Hepatocyte (in vitro differentiated cells): ENCODE measurements at regions not wholly inside any gene's neighbourhood (a gene's known extent, or its start where the extent isn't known, plus 50 kb on each side); places are given as distances from the start of the nearest gene placed in this dataset.

Experiments
- DNase-seq: peaks from one replicate; pipeline ENCODE4 v3.0.0-alpha.2; 2016; ENCODE audit warnings: low spot score
- H2AFZ ChIP-seq: fragments of 200-600 bp; sonication (generic); 2 replicates; pipeline ENCODE4 v1.6.0; 2016; ENCODE audit warnings: antibody characterized with exemption, mild to moderate bottlenecking
- H3K27ac ChIP-seq: fragments of 200-600 bp; sonication (generic); 2 replicates; pipeline ENCODE4 v1.5.1; 2016; ENCODE audit warnings: mild to moderate bottlenecking
- H3K27me3 ChIP-seq: fragments of 200-600 bp; sonication (generic); 2 replicates; pipeline ENCODE4 v1.6.1; 2016
- H3K36me3 ChIP-seq: fragments of 200-600 bp; sonication (generic); replicated peaks from 2 replicates; pipeline ENCODE4 v1.5.1; 2016; ENCODE audit warnings: low read depth; ENCODE audit not compliant: insufficient read depth
- H3K4me1 ChIP-seq: fragments of 200-600 bp; sonication (generic); 2 replicates; pipeline ENCODE4 v1.5.1; 2016; ENCODE audit warnings: mild to moderate bottlenecking, moderate library complexity; ENCODE audit not compliant: insufficient read depth
- H3K4me2 ChIP-seq: fragments of 200-600 bp; sonication (generic); 2 replicates; pipeline ENCODE4 v1.6.0; 2016
- H3K4me3 ChIP-seq: fragments of 200-600 bp; sonication (generic); 2 replicates; pipeline ENCODE4 v1.5.1; 2016; ENCODE audit warnings: mild to moderate bottlenecking
- H3K79me2 ChIP-seq: fragments of 200-600 bp; sonication (generic); 2 replicates; pipeline ENCODE4 v1.6.0; 2017; ENCODE audit warnings: mild to moderate bottlenecking
- H3K9me2 ChIP-seq: fragments of 200-600 bp; sonication (generic); replicated peaks from 2 replicates; pipeline ENCODE4 v1.6.0; 2017; ENCODE audit warnings: mild to moderate bottlenecking; ENCODE audit not compliant: insufficient read depth
- H3K9me3 ChIP-seq: fragments of 200-600 bp; sonication (generic); 2 replicates; pipeline ENCODE4 v1.5.1; 2016; ENCODE audit warnings: low read depth, mild to moderate bottlenecking
- H4K20me1 ChIP-seq: fragments of 200-600 bp; sonication (generic); 2 replicates; pipeline ENCODE4 v1.6.0; 2016; ENCODE audit warnings: mild to moderate bottlenecking; ENCODE audit not compliant: insufficient read depth, poor library complexity, severe bottlenecking
- CTCF ChIP-seq: fragments of 200-600 bp; sonication (generic); IDR thresholded peaks from 2 replicates; pipeline ENCODE4 v1.5.1; 2016; ENCODE audit warnings: antibody characterized with exemption, mild to moderate bottlenecking; ENCODE audit not compliant: poor library complexity
- EZH2 ChIP-seq: fragments of 200-600 bp; sonication (generic); IDR thresholded peaks from 2 replicates; pipeline ENCODE4 v1.6.1; 2016; ENCODE audit warnings: antibody characterized with exemption, mild to moderate bottlenecking, borderline replicate concordance
- EZH2phosphoT487 ChIP-seq: fragments of 200-600 bp; sonication (generic); IDR thresholded peaks from one replicate; pipeline ENCODE4 v1.6.1; 2018; ENCODE audit warnings: antibody characterized with exemption, mild to moderate bottlenecking, low read depth, moderate library complexity; ENCODE audit not compliant: unreplicated experiment, severe bottlenecking
- WGBS: methylation state at CpG from one replicate; pipeline ENCODE4 v1.1.6; 2016; ENCODE audit warnings: low lambda C conversion rate; ENCODE audit errors: missing lambda C conversion rate; 5-methylcytosine and 5-hydroxymethylcytosine counted together

DNA sequence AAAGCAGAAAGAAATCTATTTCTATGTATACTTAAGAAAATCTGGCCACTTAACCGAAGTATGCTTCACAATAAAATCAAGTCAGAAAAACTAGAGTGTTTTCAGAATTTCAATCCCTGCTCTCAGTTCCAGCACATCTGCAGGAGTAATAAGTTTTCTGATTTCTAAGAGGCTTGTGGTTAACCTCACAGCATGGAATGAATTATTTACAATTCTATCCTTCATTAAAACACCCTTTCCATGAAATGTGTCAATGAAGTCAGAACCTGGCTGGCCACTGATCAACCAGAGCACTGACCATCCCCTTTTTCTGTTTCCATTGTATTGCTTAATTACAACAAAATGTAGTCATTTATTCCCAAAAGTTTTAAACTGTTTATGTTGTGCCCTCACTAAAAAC, 781.4 kb upstream of the INTU start:
- H2AFZ ChIP-seq, result no peak overlapping the region
- no peak overlapping the region for H3K27ac ChIP-seq
- H3K4me1 ChIP-seq, result no peaks in the 10 kb centered on the region
- no peak for DNase-seq
- H3K79me2 ChIP-seq, result no peaks in the 10 kb centered on the region
- 90% methylated on average over 1 of the region's 1 CpG for whole genome bisulfite sequencing
- H3K36me3 ChIP-seq, result no peaks in the 10 kb centered on the region
- H3K9me3 ChIP-seq, result no peaks in the 10 kb centered on the region
- no peaks in the 10 kb centered on the region for H3K9me2 ChIP-seq
- no peak overlapping the region for H3K4me2 ChIP-seq
- TF ChIP-seq CTCF (no peak), EZH2phosphoT487 (no peak), EZH2 (no peak)
- H3K4me3 ChIP-seq, result no peak overlapping the region
- H3K27me3 ChIP-seq, result no peaks in the 10 kb centered on the region
- no peaks in the 10 kb centered on the region for H4K20me1 ChIP-seq

GRCh38 chr4:126853715-126854114, 779.0 kb upstream of the INTU start:
- TF ChIP-seq EZH2, result no peak
- TF ChIP-seq EZH2phosphoT487, result no peak
- TF ChIP-seq CTCF, result no peak
- Histone ChIP-seq H3K27me3 (no peaks in the 10 kb centered on the region), H3K4me1 (no peaks in the 10 kb centered on the region), H2AFZ (no peak overlapping the region), H3K4me3 (no peak overlapping the region), H3K4me2 (no peak overlapping the region), H3K27ac (no peak overlapping the region), H3K9me2 (no peaks in the 10 kb centered on the region), H4K20me1 (no peaks in the 10 kb centered on the region), H3K36me3 (no peaks in the 10 kb centered on the region), H3K79me2 (no peaks in the 10 kb centered on the region), H3K9me3 (no peaks in the 10 kb centered on the region)
- DNase-seq, result no peak

- H4K20me1 ChIP-seq, result no peaks in the 10 kb centered on the region
- DNase-seq, result no peak
- H3K79me2 ChIP-seq, result no peaks in the 10 kb centered on the region
- no peak overlapping the region for H3K4me3 ChIP-seq
- 82% methylated on average over 3 of the region's 3 CpGs for WGBS
- no peaks in the 10 kb centered on the region for H3K9me3 ChIP-seq
- no peak overlapping the region for H3K27ac ChIP-seq
- TF ChIP-seq EZH2phosphoT487 (no peak), EZH2 (no peak), CTCF (no peak)
- no peak overlapping the region for H2AFZ ChIP-seq
- no peaks in the 10 kb centered on the region for H3K36me3 ChIP-seq
- no peak overlapping the region for H3K4me2 ChIP-seq
- H3K4me1 ChIP-seq, result no peaks in the 10 kb centered on the region
- no peaks in the 10 kb centered on the region for H3K9me2 ChIP-seq
- H3K27me3 ChIP-seq, result no peaks in the 10 kb centered on the region
Measured at GRCh38 chr4:126856906-126857305, 775.9 kb upstream of the INTU start.

DNA sequence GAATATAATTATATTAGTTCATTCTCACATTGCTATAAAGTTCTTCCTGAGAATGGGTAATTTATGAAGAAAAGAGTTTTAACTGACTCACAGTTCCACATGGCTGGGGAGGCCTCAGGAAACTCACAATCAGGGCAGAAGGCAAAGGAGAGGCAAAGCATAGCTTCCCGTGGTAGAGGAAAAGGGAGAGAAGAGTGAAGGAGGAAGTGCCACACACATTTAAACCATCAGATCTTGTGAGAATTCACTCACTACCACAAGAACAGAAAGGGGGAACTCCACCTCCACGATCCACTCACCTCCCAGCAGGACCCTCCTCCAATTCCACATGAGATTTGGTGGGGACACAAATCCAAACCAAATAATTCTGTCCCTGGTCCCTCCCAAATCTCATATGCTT, 773.4 kb upstream of the INTU start:
- no peaks in the 10 kb centered on the region for H3K36me3 ChIP-seq
- 89% methylated on average over 2 of the region's 2 CpGs for WGBS
- H3K9me3 ChIP-seq, result no peaks in the 10 kb centered on the region
- TF ChIP-seq EZH2 (no peak), CTCF (no peak), EZH2phosphoT487 (no peak)
- no peaks in the 10 kb centered on the region for H3K27me3 ChIP-seq
- no peaks in the 10 kb centered on the region for H3K9me2 ChIP-seq
- H2AFZ ChIP-seq, result no peak overlapping the region
- DNase-seq, result no peak
- no peak overlapping the region for H3K27ac ChIP-seq
- no peaks in the 10 kb centered on the region for H4K20me1 ChIP-seq
- no peak overlapping the region for H3K4me3 ChIP-seq
- no peak overlapping the region for H3K4me2 ChIP-seq
- H3K4me1 ChIP-seq, result no peaks in the 10 kb centered on the region
- no peaks in the 10 kb centered on the region for H3K79me2 ChIP-seq
